ENCODE measurements at regions not wholly inside any gene's neighbourhood (a gene's known extent, or its start where the extent isn't known, plus 50 kb on each side); places are given as distances from the start of the nearest gene placed in this dataset.

- TF ChIP-seq POLR2AphosphoS5 (IDR thresholded peaks at IDR 0.05; ENCODE audit: low read depth) (no peak), CTCF (IDR thresholded peaks at IDR 0.05; ENCODE audit: insufficient read depth, low read length) (no peak), REST (IDR thresholded peaks at IDR 0.05; ENCODE audit: insufficient replicate concordance, low read depth) (no peak)
These were observed 102.7 kb downstream of the RASSF10 start for GRCh38 chr11:13111813-13112130.

Measured in HL-60 (cell line).